ENCODE measurements at regions not wholly inside any gene's neighbourhood (a gene's known extent, or its start where the extent isn't known, plus 50 kb on each side); places are given as distances from the start of the nearest gene placed in this dataset.

DNA sequence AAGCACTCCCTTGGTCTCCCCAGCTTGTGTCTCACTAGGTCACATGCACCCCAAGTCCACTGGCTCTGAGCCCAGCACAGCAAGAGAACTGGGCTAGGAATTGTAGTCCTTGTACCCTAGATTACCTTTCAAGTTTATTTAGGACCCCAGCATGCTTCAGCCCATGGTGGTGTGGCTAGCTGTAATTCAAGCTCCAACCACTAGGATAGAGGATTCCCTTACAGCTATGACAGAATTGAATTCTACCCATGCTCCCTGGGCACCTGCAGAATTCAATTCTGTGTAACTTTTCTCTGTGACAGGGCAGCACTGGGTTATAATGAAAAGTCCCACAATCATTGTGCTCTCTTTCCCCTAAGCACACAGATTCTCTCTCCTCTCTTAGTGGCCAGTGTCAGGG, 253.8 kb upstream of the DMD start:
- H3K9ac ChIP-seq, result no peak overlapping the region
- no peak overlapping the region for H3K4me3 ChIP-seq
- TF ChIP-seq EZH2 (IDR thresholded peaks at IDR 0.05) (no peak), CTCF (IDR thresholded peaks at IDR 0.05) (peak; percentile 46), EZH2phosphoT487 (IDR thresholded peaks at IDR 0.05) (no peak)
- H2AFZ ChIP-seq (replicated peaks), result peak overlapping the region; percentile 24
- no peaks in the 10 kb centered on the region for H3K4me1 ChIP-seq
- H3F3A ChIP-seq (ENCODE audit: low read depth), result no peaks in the 10 kb centered on the region
- no peaks in the 10 kb centered on the region for H3K36me3 Mint-ChIP-seq
- H3K9me3 Mint-ChIP-seq, result no peaks in the 10 kb centered on the region
- no peaks in the 10 kb centered on the region for H3K9me3 ChIP-seq (ENCODE audit: low read depth)
- H3K27me3 ChIP-seq, result no peaks in the 10 kb centered on the region
- no peaks in the 10 kb centered on the region for H3K36me3 ChIP-seq
- H3K4me2 ChIP-seq, result no peak overlapping the region
- H4K20me1 ChIP-seq (ENCODE audit: low read depth), result no peaks in the 10 kb centered on the region
- H3K27ac ChIP-seq, result no peak overlapping the region
- no peak overlapping the region for H3K4me3 Mint-ChIP-seq
- H3K27me3 Mint-ChIP-seq (ENCODE audit: insufficient read depth, low read depth), result no peaks in the 10 kb centered on the region
- DNase-seq (ENCODE audit: low spot score), result peak; percentile 27
- no peaks in the 10 kb centered on the region for H3K4me1 Mint-ChIP-seq
- no peak overlapping the region for H3K27ac Mint-ChIP-seq
- no peaks in the 10 kb centered on the region for H3K79me2 ChIP-seq (ENCODE audit: low read depth)

DNA sequence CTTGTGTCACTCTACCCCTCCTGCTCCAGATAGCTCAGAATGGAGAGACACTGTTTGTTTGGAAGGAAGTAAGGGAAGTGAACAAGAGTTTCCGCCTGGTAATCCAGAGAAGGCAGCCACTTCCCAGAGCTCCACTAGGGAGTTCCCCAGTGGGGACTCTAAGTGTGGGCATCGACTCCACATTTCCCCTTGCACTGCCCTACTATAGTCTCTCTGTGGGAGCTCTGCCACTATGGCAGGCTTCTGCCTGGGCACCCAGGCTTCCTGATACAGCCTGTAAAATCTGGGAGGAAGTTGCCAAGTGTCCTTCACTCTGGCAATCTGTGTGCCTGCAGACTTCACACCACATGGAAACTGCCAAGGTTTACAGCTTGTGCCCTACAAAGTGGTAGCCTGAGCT, 245.8 kb upstream of the DMD start:
- H3F3A ChIP-seq (ENCODE audit: low read depth), result no peaks in the 10 kb centered on the region
- H3K4me3 ChIP-seq, result no peak overlapping the region
- no peaks in the 10 kb centered on the region for H3K9me3 ChIP-seq (ENCODE audit: low read depth)
- no peak overlapping the region for H3K27ac ChIP-seq
- no peaks in the 10 kb centered on the region for H3K79me2 ChIP-seq (ENCODE audit: low read depth)
- H3K4me2 ChIP-seq, result no peak overlapping the region
- no peaks in the 10 kb centered on the region for H4K20me1 ChIP-seq (ENCODE audit: low read depth)
- no peaks in the 10 kb centered on the region for H3K9me3 Mint-ChIP-seq
- TF ChIP-seq EZH2phosphoT487 (IDR thresholded peaks at IDR 0.05), result no peak
- no peak for TF ChIP-seq EZH2 (IDR thresholded peaks at IDR 0.05)
- no peak for TF ChIP-seq CTCF (IDR thresholded peaks at IDR 0.05)
- no peaks in the 10 kb centered on the region for H3K27me3 ChIP-seq
- peaks cover 2% of the 10 kb centered on the region for H3K27me3 Mint-ChIP-seq (ENCODE audit: insufficient read depth, low read depth)
- no peak overlapping the region for H3K9ac ChIP-seq
- H3K36me3 ChIP-seq, result no peaks in the 10 kb centered on the region
- no peak overlapping the region for H2AFZ ChIP-seq (replicated peaks)
- no peaks in the 10 kb centered on the region for H3K4me1 Mint-ChIP-seq
- no peaks in the 10 kb centered on the region for H3K36me3 Mint-ChIP-seq
- H3K27ac Mint-ChIP-seq, result no peak overlapping the region
- no peak overlapping the region for H3K4me3 Mint-ChIP-seq
- H3K4me1 ChIP-seq, result no peaks in the 10 kb centered on the region
- DNase-seq (ENCODE audit: low spot score), result no peak

- no peaks in the 10 kb centered on the region for H3K27me3 ChIP-seq
- no peaks in the 10 kb centered on the region for H3K4me1 Mint-ChIP-seq
- H3K9me3 Mint-ChIP-seq, result no peaks in the 10 kb centered on the region
- H3K4me3 ChIP-seq, result no peak overlapping the region
- no peaks in the 10 kb centered on the region for H3K4me1 ChIP-seq
- H3K4me3 Mint-ChIP-seq, result no peak overlapping the region
- no peaks in the 10 kb centered on the region for H3K36me3 Mint-ChIP-seq
- no peak for TF ChIP-seq EZH2phosphoT487 (IDR thresholded peaks at IDR 0.05)
- no peak for TF ChIP-seq EZH2 (IDR thresholded peaks at IDR 0.05)
- no peak for TF ChIP-seq CTCF (IDR thresholded peaks at IDR 0.05)
- no peaks in the 10 kb centered on the region for H3K27me3 Mint-ChIP-seq (ENCODE audit: insufficient read depth, low read depth)
- H3K27ac Mint-ChIP-seq, result no peak overlapping the region
- H2AFZ ChIP-seq (replicated peaks), result no peak overlapping the region
- no peaks in the 10 kb centered on the region for H3K9me3 ChIP-seq (ENCODE audit: low read depth)
- no peak overlapping the region for H3K9ac ChIP-seq
- no peaks in the 10 kb centered on the region for H3K36me3 ChIP-seq
- no peak overlapping the region for H3K4me2 ChIP-seq
- no peak overlapping the region for H3K27ac ChIP-seq
- H3K79me2 ChIP-seq (ENCODE audit: low read depth), result no peaks in the 10 kb centered on the region
- no peaks in the 10 kb centered on the region for H3F3A ChIP-seq (ENCODE audit: low read depth)
- H4K20me1 ChIP-seq (ENCODE audit: low read depth), result no peaks in the 10 kb centered on the region
- no peak for DNase-seq (ENCODE audit: low spot score)
These were observed 235.9 kb upstream of the DMD start for GRCh38 chrX:33447285-33447684.
